SH-SY5Y (cell line): ENCODE measurements at regions not wholly inside any gene's neighbourhood (a gene's known extent, or its start where the extent isn't known, plus 50 kb on each side); places are given as distances from the start of the nearest gene placed in this dataset.

Source experiments
- GATA2 ChIP-seq: IDR thresholded peaks from 2 replicates; pipeline ENCODE4 v1.6.1; 2011; ENCODE audit warnings: mild to moderate bottlenecking, low read depth, low read length
- GATA3 ChIP-seq: IDR thresholded peaks from 2 replicates; pipeline ENCODE4 v1.6.1; 2011; ENCODE audit warnings: low read depth, mild to moderate bottlenecking, low read length, moderate library complexity

DNA sequence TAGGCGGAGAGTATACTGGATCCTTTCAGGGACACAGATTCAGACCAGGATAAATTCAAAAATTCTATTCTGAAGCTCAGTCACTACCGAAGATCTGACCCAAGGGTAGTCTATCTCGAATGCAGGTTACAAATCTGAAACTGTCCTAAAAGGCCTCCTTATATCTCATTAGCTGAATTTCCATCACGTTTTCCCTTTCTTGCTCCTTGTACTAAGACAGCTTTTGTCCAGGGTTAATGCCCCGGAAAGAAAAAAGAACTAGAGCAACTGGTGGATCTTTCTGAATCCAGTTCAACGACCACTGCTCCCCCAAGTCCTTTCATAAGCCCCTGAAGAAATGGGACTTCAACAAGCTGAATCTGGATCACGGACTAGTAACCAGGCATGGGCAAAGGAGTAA lies 97.5 kb upstream of the CCDC85A start:
- TF ChIP-seq GATA3 = no peak
- TF ChIP-seq GATA2 = no peak
